C4-2B (cell line): ENCODE measurements at regions not wholly inside any gene's neighbourhood (a gene's known extent, or its start where the extent isn't known, plus 50 kb on each side); places are given as distances from the start of the nearest gene placed in this dataset.

Experiments
- H3K27ac ChIP-seq: fragments of 450-650 bp; 2 replicates; pipeline ENCODE4 v1.5.1; 2017
- ZFX ChIP-seq: fragments of 450-650 bp; IDR thresholded peaks from 2 replicates; pipeline ENCODE4 v1.6.1; 2017
- TF ChIP-seq, protein P1 (sequence below): fragments of 450-650 bp; conservative IDR thresholded peaks from 2 replicates; pipeline ENCODE4 v1.5.1; 2017; ENCODE audit warnings: mild to moderate bottlenecking

DNA sequence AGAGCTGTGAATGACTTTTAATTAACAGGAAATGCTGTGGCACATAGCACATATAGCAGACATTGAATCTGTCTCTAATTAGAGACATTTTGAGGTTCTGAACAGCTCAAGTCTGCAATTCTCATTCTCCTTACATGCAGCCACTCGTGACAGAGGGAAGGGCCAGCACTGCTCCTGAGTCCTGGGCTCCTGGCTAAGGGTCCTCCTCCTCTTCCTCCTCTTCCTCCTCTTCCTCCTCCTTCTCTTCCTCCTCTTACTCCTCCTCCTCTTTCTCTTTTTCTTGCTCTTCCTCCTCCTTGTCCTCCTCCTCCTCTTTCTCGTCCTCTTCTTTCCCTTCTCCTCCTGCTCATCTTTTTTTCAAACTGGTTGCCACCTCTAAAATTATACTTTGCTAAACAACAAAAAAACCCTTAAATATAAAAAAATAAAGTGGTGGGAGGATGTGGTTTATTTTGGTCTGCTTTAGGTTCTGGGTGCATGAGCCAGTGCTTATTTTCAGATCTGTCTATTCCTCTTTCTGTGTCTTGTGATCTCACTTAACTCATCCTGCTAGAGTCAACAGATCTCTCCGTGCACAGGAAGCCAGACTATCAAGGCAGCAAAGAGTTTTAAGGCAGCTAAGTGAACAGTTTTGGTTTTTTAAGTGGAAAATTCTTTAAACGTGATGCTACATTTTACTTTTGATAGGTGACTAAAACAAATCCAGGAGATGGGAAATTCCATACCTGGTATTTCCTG, 159.3 kb downstream of the CD83 start:
- H3K27ac ChIP-seq = no peak overlapping the region
- no peak for TF ChIP-seq ZFX
- TF ChIP-seq, protein P1, sequence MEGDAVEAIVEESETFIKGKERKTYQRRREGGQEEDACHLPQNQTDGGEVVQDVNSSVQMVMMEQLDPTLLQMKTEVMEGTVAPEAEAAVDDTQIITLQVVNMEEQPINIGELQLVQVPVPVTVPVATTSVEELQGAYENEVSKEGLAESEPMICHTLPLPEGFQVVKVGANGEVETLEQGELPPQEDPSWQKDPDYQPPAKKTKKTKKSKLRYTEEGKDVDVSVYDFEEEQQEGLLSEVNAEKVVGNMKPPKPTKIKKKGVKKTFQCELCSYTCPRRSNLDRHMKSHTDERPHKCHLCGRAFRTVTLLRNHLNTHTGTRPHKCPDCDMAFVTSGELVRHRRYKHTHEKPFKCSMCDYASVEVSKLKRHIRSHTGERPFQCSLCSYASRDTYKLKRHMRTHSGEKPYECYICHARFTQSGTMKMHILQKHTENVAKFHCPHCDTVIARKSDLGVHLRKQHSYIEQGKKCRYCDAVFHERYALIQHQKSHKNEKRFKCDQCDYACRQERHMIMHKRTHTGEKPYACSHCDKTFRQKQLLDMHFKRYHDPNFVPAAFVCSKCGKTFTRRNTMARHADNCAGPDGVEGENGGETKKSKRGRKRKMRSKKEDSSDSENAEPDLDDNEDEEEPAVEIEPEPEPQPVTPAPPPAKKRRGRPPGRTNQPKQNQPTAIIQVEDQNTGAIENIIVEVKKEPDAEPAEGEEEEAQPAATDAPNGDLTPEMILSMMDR = no peak

GRCh38 chr6:14277405-14277930, 159.9 kb downstream of the CD83 start:
- TF ChIP-seq ZFX = no peak
- no peak overlapping the region for H3K27ac ChIP-seq

- no peak for TF ChIP-seq ZFX
- TF ChIP-seq, protein P1 = no peak
- no peak overlapping the region for H3K27ac ChIP-seq
Observed at GRCh38 chr6:14278006-14278405, 160.4 kb downstream of the CD83 start.

GRCh38 chr6:14278446-14278845, 160.9 kb downstream of the CD83 start:
- H3K27ac ChIP-seq = no peak overlapping the region
- TF ChIP-seq ZFX = no peak
- TF ChIP-seq, protein P1 = no peak

DNA sequence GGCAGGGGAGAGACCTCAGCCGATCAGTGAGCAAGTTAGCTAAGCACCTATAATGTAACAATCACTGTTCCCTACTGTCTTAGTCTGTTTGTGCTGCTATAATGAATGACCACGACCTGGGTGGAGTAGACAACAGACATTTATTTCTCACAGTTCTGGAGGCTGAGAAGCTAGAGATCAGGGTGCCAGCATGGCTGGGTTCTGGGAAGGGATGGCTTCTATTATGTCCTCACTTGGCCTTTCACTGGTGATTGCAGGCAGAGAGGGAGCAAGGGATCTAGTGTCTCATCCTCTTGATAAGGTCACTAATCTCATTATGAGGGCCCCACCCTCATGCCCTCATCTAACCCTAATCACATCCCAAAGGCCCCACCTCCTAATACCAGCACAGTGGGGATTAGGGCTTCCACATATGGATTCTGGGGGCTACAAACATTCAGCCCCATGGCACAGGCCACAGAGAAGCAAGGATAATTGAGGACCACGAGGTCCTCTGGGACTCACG, 162.5 kb downstream of the CD83 start:
- H3K27ac ChIP-seq = no peak overlapping the region
- TF ChIP-seq, protein P1 = no peak
- TF ChIP-seq ZFX = no peak

- TF ChIP-seq ZFX = no peak
- TF ChIP-seq, protein P1 = peak; percentile 54
- H3K27ac ChIP-seq = no peak overlapping the region
Observed at GRCh38 chr6:14280766-14281293, 163.3 kb downstream of the CD83 start.

GRCh38 chr6:14281811-14282660, 164.5 kb downstream of the CD83 start:
- TF ChIP-seq, protein P1 = no peak
- no peak for TF ChIP-seq ZFX
- H3K27ac ChIP-seq = no peak overlapping the region
